ENCODE measurements at regions not wholly inside any gene's neighbourhood (a gene's known extent, or its start where the extent isn't known, plus 50 kb on each side); places are given as distances from the start of the nearest gene placed in this dataset.
"Not testable (repeated sequence)": the region's sequence is repeated elsewhere in the genome, so short reads cannot be mapped to it uniquely, and the experiment has no call there.

DNA sequence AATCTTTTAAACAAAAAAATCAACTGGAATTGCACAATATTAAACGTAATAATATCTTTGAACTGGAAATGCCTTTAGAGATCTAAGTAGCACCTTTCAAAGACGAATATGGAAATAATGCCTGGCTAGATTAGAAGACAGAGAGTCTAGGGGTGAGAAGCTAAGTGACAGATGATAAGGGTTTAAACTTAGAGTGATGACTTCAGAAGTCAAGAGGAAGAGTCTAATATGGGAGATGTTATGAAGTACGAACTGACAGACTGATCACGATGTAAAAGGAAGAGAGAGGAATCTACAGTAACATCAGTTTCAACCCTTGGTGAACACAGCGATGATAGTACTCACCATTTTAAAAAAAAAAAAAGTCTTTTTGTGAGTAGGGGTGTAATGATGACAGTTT is 57.9 kb downstream of the HINT1 start:
- H3K4me3 ChIP-seq (ENCODE audit: low read length), result no peak overlapping the region
- CTCF ChIA-PET, result interaction anchor here (3.5 kb wide), 1 partner anchor 236 kb away, joined by 21 read pairs; no protein-coding TSS in a partner anchor
- no peaks in the 10 kb centered on the region for H3K27me3 ChIP-seq (ENCODE audit: insufficient read depth, low read length, poor library complexity, severe bottlenecking)
- no peak overlapping the region for H3K27ac ChIP-seq (ENCODE audit: low read depth, low read length)
- Mint-ChIP-seq H3K27ac (no peak overlapping the region), H3K9me3 (no peaks in the 10 kb centered on the region), H3K27me3 (no peaks in the 10 kb centered on the region), H3K4me3 (no peak overlapping the region), H3K4me1 (peaks cover 10 to 18% (median 17%) of the 10 kb centered on the region in 3 donors), H3K36me3 (no peaks in the 10 kb centered on the region)
- H3K9me3 ChIP-seq (ENCODE audit: low read length), result no peaks in the 10 kb centered on the region
- no peaks in the 10 kb centered on the region for H3K4me1 ChIP-seq (ENCODE audit: insufficient read depth, low read length)
- no peaks in the 10 kb centered on the region for H3K36me3 ChIP-seq (ENCODE audit: insufficient read depth, low read length)
- no peak for DNase-seq
- POLR2A ChIA-PET, result no interaction called here

DNA sequence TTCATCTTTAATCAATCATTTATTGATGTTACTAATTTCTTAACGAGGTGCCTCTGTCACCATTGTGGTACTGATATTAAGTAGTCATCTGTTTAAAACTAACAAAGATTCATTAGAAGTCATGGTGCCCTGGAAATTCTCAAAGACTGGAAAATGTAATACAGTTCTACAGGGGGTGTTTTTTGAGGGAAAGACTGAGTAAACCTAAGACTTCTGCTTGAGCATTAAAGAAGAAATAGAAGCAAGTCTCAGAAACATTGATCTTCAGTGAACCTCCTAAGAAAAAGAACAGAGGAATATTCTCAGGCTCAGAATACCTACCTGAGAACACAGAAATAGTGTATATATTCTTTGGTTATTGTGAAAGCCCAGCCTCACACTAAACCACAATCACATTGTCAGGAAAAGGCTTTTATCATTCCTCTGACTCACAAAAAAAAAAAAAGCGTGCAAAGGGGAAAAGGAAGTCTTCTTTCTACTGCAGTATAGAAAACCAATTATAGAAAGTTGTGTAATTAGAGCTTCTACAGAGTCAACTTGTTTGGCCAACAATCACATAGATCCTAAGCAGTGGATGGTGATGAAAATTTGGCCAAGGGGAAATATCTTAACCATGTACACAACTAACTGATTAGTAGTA is 60.8 kb downstream of the HINT1 start:
- no peak overlapping the region for H3K27ac Mint-ChIP-seq
- H3K4me1 ChIP-seq (ENCODE audit: insufficient read depth, low read length), result no peaks in the 10 kb centered on the region
- peaks cover 7 to 12% (median 9%) of the 10 kb centered on the region in 3 donors for H3K4me1 Mint-ChIP-seq
- H3K36me3 Mint-ChIP-seq, result no peaks in the 10 kb centered on the region
- H3K36me3 ChIP-seq (ENCODE audit: insufficient read depth, low read length), result no peaks in the 10 kb centered on the region
- H3K27ac ChIP-seq (ENCODE audit: low read depth, low read length), result no peak overlapping the region
- H3K9me3 Mint-ChIP-seq, result no peaks in the 10 kb centered on the region
- H3K27me3 ChIP-seq (ENCODE audit: insufficient read depth, low read length, poor library complexity, severe bottlenecking), result no peaks in the 10 kb centered on the region
- H3K9me3 ChIP-seq (ENCODE audit: low read length), result no peaks in the 10 kb centered on the region
- no peak for DNase-seq
- POLR2A ChIA-PET, result no interaction called here
- no peak overlapping the region for H3K4me3 Mint-ChIP-seq
- H3K4me3 ChIP-seq (ENCODE audit: low read length), result no peak overlapping the region
- CTCF ChIA-PET, result no interaction called here
- peaks cover 0 to 4% of the 10 kb centered on the region in 2 donors for H3K27me3 Mint-ChIP-seq

DNA sequence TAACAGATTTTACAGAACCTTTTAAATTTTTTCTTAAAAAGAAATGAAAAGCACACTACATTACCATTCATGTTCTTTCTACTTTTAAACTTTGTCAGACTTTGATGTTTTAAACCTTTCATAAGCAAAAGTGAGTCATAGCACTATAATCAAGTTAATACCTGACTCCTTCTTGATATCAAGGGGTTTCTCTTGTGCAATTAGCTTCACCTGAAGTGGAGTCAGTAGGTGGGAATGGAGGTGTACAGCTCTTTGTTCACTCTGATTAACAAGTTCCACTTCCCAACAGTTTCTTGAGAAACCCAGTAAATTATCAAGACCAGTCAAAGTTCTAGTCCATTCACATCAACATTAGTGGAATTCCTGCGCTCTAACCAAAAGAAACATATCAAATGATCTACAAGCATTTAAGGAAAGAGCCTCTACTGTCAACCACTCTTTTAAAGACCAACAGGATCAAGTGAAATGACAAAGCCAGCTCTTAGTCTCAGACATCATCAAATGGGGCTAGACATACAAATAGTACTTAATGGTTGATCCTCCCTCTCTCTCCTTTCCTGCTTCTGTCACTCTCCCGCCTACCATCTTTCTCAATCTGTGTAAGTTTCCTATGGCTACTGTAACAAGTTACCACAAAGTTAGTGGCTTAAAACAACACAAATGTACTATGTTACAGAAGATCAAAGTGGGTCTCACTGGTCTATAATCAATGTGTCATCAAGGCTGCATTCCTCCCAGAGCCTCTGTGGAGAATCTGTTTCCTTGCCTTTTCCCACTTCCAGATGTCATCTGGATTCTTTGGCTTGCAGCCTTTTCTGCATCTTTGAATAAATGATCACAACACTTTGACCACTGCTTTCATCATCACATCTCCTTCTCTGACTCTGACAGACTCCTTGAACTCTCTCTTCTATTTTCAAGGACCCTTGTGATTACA is 68.0 kb downstream of the HINT1 start:
- no peak overlapping the region for H3K4me3 ChIP-seq (ENCODE audit: low read length)
- H3K36me3 ChIP-seq (ENCODE audit: insufficient read depth, low read length), result no peaks in the 10 kb centered on the region
- no peaks in the 10 kb centered on the region for H3K27me3 ChIP-seq (ENCODE audit: insufficient read depth, low read length, poor library complexity, severe bottlenecking)
- Mint-ChIP-seq H3K27me3 (peaks cover 9 to 22% of the 10 kb centered on the region in 2 donors), H3K9me3 (peaks cover 0 to 7% (median 4%) of the 10 kb centered on the region in 5 donors), H3K4me3 (no peak overlapping the region), H3K36me3 (peaks cover 0 to 22% (median 0%) of the 10 kb centered on the region in 3 donors), H3K27ac (no peak overlapping the region), H3K4me1 (no peaks in the 10 kb centered on the region)
- H3K4me1 ChIP-seq (ENCODE audit: insufficient read depth, low read length), result no peaks in the 10 kb centered on the region
- DNase-seq, result no peak
- no peaks in the 10 kb centered on the region for H3K9me3 ChIP-seq (ENCODE audit: low read length)
- ChIA-PET CTCF (no interaction called here), POLR2A (no interaction called here)
- no peak overlapping the region for H3K27ac ChIP-seq (ENCODE audit: low read depth, low read length)

DNA sequence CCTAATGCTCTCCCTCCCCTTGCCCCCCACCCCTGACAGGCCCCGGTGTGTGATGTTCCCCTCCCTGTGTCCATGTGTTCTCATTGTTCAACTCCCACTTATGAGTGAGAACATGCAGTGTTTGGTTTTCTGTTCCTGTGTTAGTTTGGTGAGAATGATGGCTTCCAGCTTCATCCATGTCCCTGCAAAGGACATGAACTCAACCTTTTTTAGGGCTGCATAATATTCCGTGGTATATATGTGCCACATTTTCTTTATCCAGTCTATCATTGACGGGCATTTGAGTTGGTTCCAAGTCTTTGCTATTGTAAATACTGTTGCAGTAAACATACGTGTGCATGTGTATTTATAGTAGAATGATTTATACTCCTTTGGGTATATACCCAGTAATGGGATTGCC is 69.5 kb downstream of the HINT1 start:
- H3K4me1 Mint-ChIP-seq; H3K9me3 Mint-ChIP-seq; H3K36me3 ChIP-seq (ENCODE audit: insufficient read depth, low read length); CTCF ChIA-PET; H3K4me3 Mint-ChIP-seq; DNase-seq; H3K9me3 ChIP-seq (ENCODE audit: low read length); POLR2A ChIA-PET; H3K27me3 ChIP-seq (ENCODE audit: insufficient read depth, low read length, poor library complexity, severe bottlenecking); H3K4me1 ChIP-seq (ENCODE audit: insufficient read depth, low read length); H3K4me3 ChIP-seq (ENCODE audit: low read length); H3K27ac Mint-ChIP-seq; H3K27ac ChIP-seq (ENCODE audit: low read depth, low read length): not testable (repeated sequence)
- H3K27me3 Mint-ChIP-seq, result peaks cover 9 to 22% of the 10 kb centered on the region in 2 donors
- peaks cover 0 to 22% (median 0%) of the 10 kb centered on the region in 3 donors for H3K36me3 Mint-ChIP-seq

DNA sequence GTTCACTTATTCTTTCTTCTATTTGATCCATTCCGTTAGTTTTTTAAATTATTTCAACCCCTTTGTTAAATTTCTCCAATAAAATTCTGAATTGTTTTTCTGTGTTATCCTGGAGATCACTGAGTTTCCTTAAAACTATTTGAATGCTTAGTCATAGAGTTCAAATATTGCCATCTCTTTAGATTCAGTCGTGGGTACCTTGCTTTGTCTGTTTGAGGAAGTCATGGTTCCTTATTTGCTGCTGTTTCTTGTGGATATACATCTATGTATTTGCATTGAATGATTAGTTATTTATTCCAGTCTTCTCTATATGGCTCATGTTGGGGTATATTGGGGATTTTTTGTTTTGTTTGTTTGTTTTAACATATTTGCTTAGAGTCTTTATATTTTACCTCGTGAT is 80.6 kb downstream of the HINT1 start:
- Mint-ChIP-seq H3K9me3 (peaks cover 0 to 6% (median 3%) of the 10 kb centered on the region in 5 donors), H3K27ac (no peak overlapping the region), H3K36me3 (peaks cover 0 to 28% (median 0%) of the 10 kb centered on the region in 3 donors), H3K4me1 (peaks cover 0 to under 1% (median 0%) of the 10 kb centered on the region in 3 donors), H3K27me3 (peaks cover 5 to 17% of the 10 kb centered on the region in 2 donors), H3K4me3 (no peak overlapping the region)
- no peaks in the 10 kb centered on the region for H3K4me1 ChIP-seq (ENCODE audit: insufficient read depth, low read length)
- H3K4me3 ChIP-seq (ENCODE audit: low read length), result no peak overlapping the region
- ChIA-PET POLR2A (no interaction called here), CTCF (no interaction called here)
- H3K36me3 ChIP-seq (ENCODE audit: insufficient read depth, low read length), result no peaks in the 10 kb centered on the region
- no peaks in the 10 kb centered on the region for H3K9me3 ChIP-seq (ENCODE audit: low read length)
- H3K27me3 ChIP-seq (ENCODE audit: insufficient read depth, low read length, poor library complexity, severe bottlenecking), result no peaks in the 10 kb centered on the region
- no peak overlapping the region for H3K27ac ChIP-seq (ENCODE audit: low read depth, low read length)
- no peak for DNase-seq

DNA sequence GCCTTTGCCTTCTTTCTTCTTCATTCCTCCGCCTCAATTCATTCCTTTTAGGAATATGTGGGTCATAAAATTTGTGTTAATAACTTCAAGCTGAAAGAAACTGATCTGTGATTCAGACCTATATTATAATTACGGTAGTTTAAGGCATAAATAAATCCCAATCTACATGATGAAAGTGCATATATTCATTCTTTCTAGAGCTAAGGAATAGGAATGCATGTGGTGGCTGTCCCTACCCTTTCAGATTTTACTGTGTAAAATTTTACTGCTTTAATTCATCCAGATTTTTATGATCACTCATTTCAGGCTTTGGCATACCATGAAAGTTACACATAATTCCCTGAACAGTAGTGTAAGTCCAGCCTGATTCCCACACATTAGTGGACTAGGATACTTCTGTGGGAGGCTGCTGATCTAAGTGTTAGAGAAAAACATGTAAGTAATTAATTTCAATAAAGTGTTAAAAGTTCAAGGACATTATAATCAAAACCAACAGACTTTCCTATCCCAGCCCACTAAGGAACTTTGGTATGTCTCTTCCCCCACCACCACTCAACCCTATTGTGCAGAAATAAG is 83.1 kb downstream of the HINT1 start:
- H3K9me3 Mint-ChIP-seq, result peaks cover 0 to 3% (median 2%) of the 10 kb centered on the region in 5 donors
- peaks cover 12 to 19% (median 19%) of the 10 kb centered on the region in 3 donors for H3K4me1 Mint-ChIP-seq
- H3K27me3 ChIP-seq (ENCODE audit: insufficient read depth, low read length, poor library complexity, severe bottlenecking), result no peaks in the 10 kb centered on the region
- H3K36me3 ChIP-seq (ENCODE audit: insufficient read depth, low read length), result no peaks in the 10 kb centered on the region
- ChIA-PET POLR2A (no interaction called here), CTCF (no interaction called here)
- no peak for DNase-seq
- peaks cover 12% of the 10 kb centered on the region for H3K4me1 ChIP-seq (ENCODE audit: insufficient read depth, low read length)
- H3K4me3 ChIP-seq (ENCODE audit: low read length), result no peak overlapping the region
- H3K27ac ChIP-seq (ENCODE audit: low read depth, low read length), result no peak overlapping the region
- no peak overlapping the region for H3K4me3 Mint-ChIP-seq
- peaks cover 3 to 16% of the 10 kb centered on the region in 2 donors for H3K27me3 Mint-ChIP-seq
- H3K36me3 Mint-ChIP-seq, result peaks cover 0 to 18% (median 0%) of the 10 kb centered on the region in 3 donors
- H3K9me3 ChIP-seq (ENCODE audit: low read length), result no peaks in the 10 kb centered on the region
- H3K27ac Mint-ChIP-seq, result no peak overlapping the region

DNA sequence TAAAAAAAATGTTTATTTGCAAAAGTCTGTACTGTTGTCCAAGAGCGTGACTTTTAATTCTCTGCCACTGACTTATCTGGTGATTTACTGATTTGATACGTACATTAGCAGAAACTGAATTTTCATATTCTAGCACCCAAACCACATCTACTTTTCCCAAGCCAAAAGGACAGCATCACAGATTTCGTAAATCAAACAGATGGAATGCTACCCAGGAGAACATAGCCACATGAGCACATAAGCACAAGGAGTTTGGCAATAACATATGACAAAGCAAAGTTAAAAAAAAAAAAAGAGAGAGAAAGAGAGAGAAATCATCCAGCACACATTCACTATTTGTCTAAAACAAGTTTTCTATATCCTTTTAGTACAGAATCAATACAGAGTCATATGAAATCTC is 83.7 kb downstream of the HINT1 start:
- no peak overlapping the region for H3K4me3 ChIP-seq (ENCODE audit: low read length)
- DNase-seq, result no peak
- POLR2A ChIA-PET, result no interaction called here
- no peaks in the 10 kb centered on the region for H3K27me3 ChIP-seq (ENCODE audit: insufficient read depth, low read length, poor library complexity, severe bottlenecking)
- H3K9me3 ChIP-seq (ENCODE audit: low read length), result no peaks in the 10 kb centered on the region
- Mint-ChIP-seq H3K4me1 (peaks cover 16 to 23% (median 22%) of the 10 kb centered on the region in 3 donors), H3K4me3 (no peak overlapping the region), H3K27ac (no peak overlapping the region), H3K36me3 (peaks cover 0 to 12% (median 0%) of the 10 kb centered on the region in 3 donors), H3K27me3 (peaks cover 0 to 9% of the 10 kb centered on the region in 2 donors), H3K9me3 (peaks cover 0 to 2% (median 0%) of the 10 kb centered on the region in 5 donors)
- H3K27ac ChIP-seq (ENCODE audit: low read depth, low read length), result no peak overlapping the region
- no peaks in the 10 kb centered on the region for H3K36me3 ChIP-seq (ENCODE audit: insufficient read depth, low read length)
- peaks cover 18% of the 10 kb centered on the region for H3K4me1 ChIP-seq (ENCODE audit: insufficient read depth, low read length)
- CTCF ChIA-PET, result no interaction called here

DNA sequence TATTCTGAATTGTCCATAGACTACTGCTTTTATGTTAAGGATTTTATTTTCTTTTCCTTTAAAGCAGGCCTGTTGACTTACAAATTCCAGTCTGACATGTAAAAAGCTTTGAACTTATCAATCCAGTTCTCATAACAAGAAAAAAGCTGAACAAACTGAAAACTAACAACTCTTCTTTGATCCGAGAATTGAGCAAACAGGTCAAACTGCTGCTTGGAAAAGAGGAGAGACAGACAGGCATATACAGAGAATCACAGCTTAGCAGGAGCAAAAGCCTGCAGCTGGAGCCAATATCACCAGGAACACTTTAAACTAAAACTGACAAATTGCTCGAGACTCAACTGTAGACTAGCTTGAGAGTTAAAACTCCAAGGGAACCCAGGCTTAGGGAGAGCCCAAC is 85.8 kb downstream of the HINT1 start:
- ChIA-PET CTCF (no interaction called here), POLR2A (no interaction called here)

More for the DNA sequence above, 85.8 kb downstream of the HINT1 start:
- H3K27ac ChIP-seq (ENCODE audit: low read depth, low read length), result no peak overlapping the region
- peaks cover 0 to 12% (median 1%) of the 10 kb centered on the region in 3 donors for H3K36me3 Mint-ChIP-seq
- H3K9me3 ChIP-seq (ENCODE audit: low read length), result no peaks in the 10 kb centered on the region
- no peak overlapping the region for H3K4me3 Mint-ChIP-seq
- peaks cover 0 to 4% (median 0%) of the 10 kb centered on the region in 5 donors for H3K9me3 Mint-ChIP-seq
- no peaks in the 10 kb centered on the region for H3K27me3 Mint-ChIP-seq
- no peaks in the 10 kb centered on the region for H3K36me3 ChIP-seq (ENCODE audit: insufficient read depth, low read length)
- peak overlapping the region in 1 of 8 donors; percentile 27 for H3K27ac Mint-ChIP-seq
- H3K27me3 ChIP-seq (ENCODE audit: insufficient read depth, low read length, poor library complexity, severe bottlenecking), result no peaks in the 10 kb centered on the region
- DNase-seq, result no peak
- peaks cover 18 to 23% (median 22%) of the 10 kb centered on the region in 3 donors for H3K4me1 Mint-ChIP-seq
- H3K4me3 ChIP-seq (ENCODE audit: low read length), result no peak overlapping the region
- H3K4me1 ChIP-seq (ENCODE audit: insufficient read depth, low read length), result peaks cover 18% of the 10 kb centered on the region

All from CD8-positive, alpha-beta memory T cell (primary cell).